Kidney epithelial cell (primary cell): ENCODE measurements at regions not wholly inside any gene's neighbourhood (a gene's known extent, or its start where the extent isn't known, plus 50 kb on each side); places are given as distances from the start of the nearest gene placed in this dataset.
"Not testable (repeated sequence)": the region's sequence is repeated elsewhere in the genome, so short reads cannot be mapped to it uniquely, and the experiment has no call there.

ENCODE experiments used
- DNase-seq: peaks from one replicate; pipeline ENCODE4 v3.0.0-alpha.2; 2010; ENCODE audit warnings: low read depth
- H3K27me3 ChIP-seq: 2 replicates; pipeline ENCODE4 v1.6.0; 2011; ENCODE audit warnings: low read length; ENCODE audit not compliant: control insufficient read depth, insufficient read depth
- H3K36me3 ChIP-seq: 2 replicates; pipeline ENCODE4 v1.5.1; 2011; ENCODE audit warnings: low read length; ENCODE audit not compliant: control insufficient read depth, insufficient read depth
- H3K4me3 ChIP-seq: 2 replicates; pipeline ENCODE4 v1.5.1; 2011; ENCODE audit warnings: low read depth, mild to moderate bottlenecking, control low read depth, low read length
- TF ChIP-seq, protein P1 (sequence below): IDR thresholded peaks from 2 replicates; pipeline ENCODE4 v1.5.1; 2011; ENCODE audit warnings: mild to moderate bottlenecking, moderate library complexity, low read length, control low read depth, inconsistent platforms; ENCODE audit not compliant: insufficient read depth, poor library complexity, severe bottlenecking

- TF ChIP-seq, protein P1, sequence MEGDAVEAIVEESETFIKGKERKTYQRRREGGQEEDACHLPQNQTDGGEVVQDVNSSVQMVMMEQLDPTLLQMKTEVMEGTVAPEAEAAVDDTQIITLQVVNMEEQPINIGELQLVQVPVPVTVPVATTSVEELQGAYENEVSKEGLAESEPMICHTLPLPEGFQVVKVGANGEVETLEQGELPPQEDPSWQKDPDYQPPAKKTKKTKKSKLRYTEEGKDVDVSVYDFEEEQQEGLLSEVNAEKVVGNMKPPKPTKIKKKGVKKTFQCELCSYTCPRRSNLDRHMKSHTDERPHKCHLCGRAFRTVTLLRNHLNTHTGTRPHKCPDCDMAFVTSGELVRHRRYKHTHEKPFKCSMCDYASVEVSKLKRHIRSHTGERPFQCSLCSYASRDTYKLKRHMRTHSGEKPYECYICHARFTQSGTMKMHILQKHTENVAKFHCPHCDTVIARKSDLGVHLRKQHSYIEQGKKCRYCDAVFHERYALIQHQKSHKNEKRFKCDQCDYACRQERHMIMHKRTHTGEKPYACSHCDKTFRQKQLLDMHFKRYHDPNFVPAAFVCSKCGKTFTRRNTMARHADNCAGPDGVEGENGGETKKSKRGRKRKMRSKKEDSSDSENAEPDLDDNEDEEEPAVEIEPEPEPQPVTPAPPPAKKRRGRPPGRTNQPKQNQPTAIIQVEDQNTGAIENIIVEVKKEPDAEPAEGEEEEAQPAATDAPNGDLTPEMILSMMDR: no peak
- Histone ChIP-seq H3K4me3 (no peak overlapping the region), H3K36me3 (no peaks in the 10 kb centered on the region), H3K27me3 (no peaks in the 10 kb centered on the region)
- DNase-seq: no peak
Measured at GRCh38 chr7:51827631-51828030, 511.0 kb upstream of the COBL start.

GRCh38 chr7:51824050-51824449 lies 507.4 kb upstream of the COBL start:
- TF ChIP-seq, protein P1: no peak
- Histone ChIP-seq H3K27me3 (no peaks in the 10 kb centered on the region), H3K36me3 (no peaks in the 10 kb centered on the region), H3K4me3 (no peak overlapping the region)
- DNase-seq: no peak

GRCh38 chr7:51823437-51823836 lies 506.8 kb upstream of the COBL start:
- H3K36me3 ChIP-seq: no peaks in the 10 kb centered on the region
- no peak for DNase-seq
- TF ChIP-seq, protein P1: no peak

GRCh38 chr7:51817694-51818225 lies 501.2 kb upstream of the COBL start:
- no peak overlapping the region for H3K4me3 ChIP-seq
- no peaks in the 10 kb centered on the region for H3K27me3 ChIP-seq
- DNase-seq: no peak
- TF ChIP-seq, protein P1: no peak
- no peaks in the 10 kb centered on the region for H3K36me3 ChIP-seq

More at GRCh38 chr7:51823437-51823836, 506.8 kb upstream of the COBL start:
- Histone ChIP-seq H3K27me3 (no peaks in the 10 kb centered on the region), H3K4me3 (no peak overlapping the region)

DNA sequence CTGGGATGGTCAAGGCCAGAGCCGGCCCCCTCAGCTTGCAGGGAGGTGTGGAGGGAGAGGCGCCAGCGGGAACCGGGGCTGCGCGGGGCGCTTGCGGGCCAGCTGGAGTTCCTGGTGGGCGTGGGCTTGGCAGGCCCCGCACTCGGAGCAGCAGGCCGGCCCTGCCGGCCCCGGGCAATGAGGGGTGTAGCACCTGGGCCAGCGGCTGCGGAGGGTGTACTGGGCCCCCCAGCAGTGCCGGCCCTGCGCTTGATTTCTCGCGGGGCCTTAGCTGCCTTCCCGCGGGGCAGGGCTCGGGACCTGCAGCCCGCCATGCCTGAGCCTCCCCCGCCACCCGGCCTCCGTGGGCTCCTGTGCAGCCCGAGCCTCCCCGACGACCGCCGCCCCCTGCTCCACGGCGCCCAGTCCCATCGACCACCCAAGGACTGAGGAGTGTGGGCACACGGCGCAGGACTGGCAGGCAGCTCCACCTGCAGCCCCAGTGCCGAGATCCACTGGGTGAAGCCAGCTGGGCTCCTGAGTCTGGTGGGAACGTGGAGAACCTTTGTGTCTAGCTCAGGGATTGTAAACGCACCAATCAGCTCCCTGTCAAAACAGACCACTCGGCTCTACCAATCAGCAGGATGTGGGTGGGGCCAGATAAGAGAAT lies 489.3 kb upstream of the COBL start:
- not testable (repeated sequence) for H3K36me3 ChIP-seq, DNase-seq, H3K27me3 ChIP-seq, H3K4me3 ChIP-seq

DNA sequence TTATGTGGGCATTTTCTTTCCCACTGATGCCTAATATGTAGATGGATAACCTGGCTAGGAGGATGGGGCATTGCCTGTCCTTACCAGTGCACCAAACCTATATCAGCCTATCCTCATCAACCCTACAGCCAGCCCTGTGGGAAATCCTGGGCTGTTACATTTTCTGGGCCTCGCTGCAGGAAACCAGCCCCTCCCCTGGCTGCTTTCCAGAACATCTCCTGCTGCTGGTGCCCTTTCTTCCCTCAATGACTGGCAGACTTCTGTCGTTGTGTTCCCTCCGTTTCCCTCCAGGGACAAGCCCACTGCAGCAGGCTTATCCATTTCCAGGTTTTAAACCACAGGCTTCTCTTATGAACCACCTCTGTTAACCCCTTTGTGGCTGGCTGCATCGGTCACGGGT lies 486.1 kb upstream of the COBL start:
- Histone ChIP-seq H3K4me3 (no peak overlapping the region), H3K36me3 (no peaks in the 10 kb centered on the region)
- TF ChIP-seq, protein P1: no peak

More for the DNA sequence above, 486.1 kb upstream of the COBL start:
- DNase-seq: no peak
- H3K27me3 ChIP-seq: no peaks in the 10 kb centered on the region
